NCI-H2029 (cell line): ENCODE measurements at regions not wholly inside any gene's neighbourhood (a gene's known extent, or its start where the extent isn't known, plus 50 kb on each side); places are given as distances from the start of the nearest gene placed in this dataset.

ENCODE experiments used
- DNase-seq: peaks from one replicate; lab custom pipeline; 2025; lab: John Stamatoyannopoulos, UW

DNA sequence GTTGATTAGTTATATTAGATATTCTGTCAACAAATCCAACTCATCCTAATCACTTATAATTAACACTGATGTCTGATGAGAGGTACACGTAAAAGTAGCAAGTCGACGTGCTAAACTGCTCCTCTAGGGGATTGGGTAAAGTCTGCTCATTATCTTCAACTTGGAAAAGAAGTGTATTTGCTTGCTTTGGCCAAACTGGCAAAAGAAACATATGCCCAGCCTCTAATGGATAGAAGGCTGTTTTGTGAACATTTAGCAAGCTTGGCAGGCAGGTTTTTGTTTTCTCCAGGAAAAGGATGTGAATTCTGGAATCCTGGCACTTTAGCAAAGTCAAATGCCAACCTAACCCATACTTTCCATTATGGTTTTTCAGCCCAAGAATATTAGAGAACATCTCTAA, 264.8 kb downstream of the TBL1XR1 start:
- DNase-seq: no peak

DNA sequence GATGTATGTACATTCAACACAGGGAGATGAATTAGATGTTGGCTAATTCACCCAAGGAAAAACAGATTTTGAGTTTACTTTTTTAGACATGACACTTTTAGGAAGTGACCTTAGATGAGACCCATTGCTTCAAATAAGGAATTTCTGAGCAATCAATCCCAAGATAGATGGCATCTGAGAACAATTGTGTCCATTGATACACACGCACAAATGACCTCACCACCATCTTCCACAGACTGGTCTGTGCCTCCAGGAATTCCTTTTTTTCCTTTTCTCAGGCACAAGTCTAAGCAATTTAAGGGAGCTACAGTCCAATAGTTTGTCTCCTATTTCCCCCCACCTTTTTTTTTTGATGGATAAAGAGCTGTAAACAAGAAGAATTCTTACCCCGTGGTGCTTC, 265.3 kb downstream of the TBL1XR1 start:
- DNase-seq: no peak

DNA sequence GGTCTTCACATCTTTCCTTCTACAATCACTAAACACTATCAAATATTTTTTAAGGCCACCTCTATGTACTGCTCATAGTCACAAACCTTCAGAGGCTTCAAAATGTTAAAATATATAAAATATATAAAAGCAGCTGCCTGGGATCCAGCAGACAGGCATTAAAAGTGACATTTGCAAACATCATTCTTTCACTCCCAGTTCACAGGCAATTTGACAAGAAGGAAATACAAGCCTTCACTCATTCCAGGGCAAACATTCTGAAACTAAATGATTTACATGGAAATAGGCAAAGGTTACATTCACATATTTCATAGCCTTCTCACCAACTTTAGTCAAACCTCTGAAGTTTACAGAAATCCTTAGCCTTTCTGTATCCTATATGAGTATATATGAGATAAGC, 266.3 kb downstream of the TBL1XR1 start:
- no peak for DNase-seq

GRCh38 chr3:176928582-176928931, 268.7 kb downstream of the TBL1XR1 start:
- no peak for DNase-seq

- DNase-seq: no peak
Measured at GRCh38 chr3:176927706-176928581, 269.3 kb downstream of the TBL1XR1 start.

GRCh38 chr3:176927280-176927679, 270.0 kb downstream of the TBL1XR1 start:
- no peak for DNase-seq

DNA sequence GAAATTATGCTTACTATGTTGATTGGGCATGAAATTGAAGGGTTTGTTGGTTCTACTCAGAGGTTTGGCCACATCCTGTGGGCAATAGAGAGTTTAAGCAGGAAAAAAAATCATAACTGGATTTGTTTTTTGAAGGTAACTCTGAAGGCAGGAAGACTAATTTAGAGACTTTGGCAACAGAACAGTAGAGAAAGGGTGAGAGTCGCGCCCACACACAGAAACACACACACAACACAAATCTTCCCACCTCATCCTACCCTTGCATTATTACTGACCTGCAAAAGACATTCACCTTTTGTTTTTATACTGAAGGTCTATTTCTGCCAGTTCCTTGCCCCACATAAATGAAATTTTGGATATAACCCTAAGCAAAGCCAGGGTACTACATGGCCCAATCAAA, 270.6 kb downstream of the TBL1XR1 start:
- no peak for DNase-seq

- no peak for DNase-seq
Measured at GRCh38 chr3:176926034-176926433, 271.2 kb downstream of the TBL1XR1 start.

- peak; percentile 90 for DNase-seq
Measured at GRCh38 chr3:176920766-176921160, 276.5 kb downstream of the TBL1XR1 start.

DNA sequence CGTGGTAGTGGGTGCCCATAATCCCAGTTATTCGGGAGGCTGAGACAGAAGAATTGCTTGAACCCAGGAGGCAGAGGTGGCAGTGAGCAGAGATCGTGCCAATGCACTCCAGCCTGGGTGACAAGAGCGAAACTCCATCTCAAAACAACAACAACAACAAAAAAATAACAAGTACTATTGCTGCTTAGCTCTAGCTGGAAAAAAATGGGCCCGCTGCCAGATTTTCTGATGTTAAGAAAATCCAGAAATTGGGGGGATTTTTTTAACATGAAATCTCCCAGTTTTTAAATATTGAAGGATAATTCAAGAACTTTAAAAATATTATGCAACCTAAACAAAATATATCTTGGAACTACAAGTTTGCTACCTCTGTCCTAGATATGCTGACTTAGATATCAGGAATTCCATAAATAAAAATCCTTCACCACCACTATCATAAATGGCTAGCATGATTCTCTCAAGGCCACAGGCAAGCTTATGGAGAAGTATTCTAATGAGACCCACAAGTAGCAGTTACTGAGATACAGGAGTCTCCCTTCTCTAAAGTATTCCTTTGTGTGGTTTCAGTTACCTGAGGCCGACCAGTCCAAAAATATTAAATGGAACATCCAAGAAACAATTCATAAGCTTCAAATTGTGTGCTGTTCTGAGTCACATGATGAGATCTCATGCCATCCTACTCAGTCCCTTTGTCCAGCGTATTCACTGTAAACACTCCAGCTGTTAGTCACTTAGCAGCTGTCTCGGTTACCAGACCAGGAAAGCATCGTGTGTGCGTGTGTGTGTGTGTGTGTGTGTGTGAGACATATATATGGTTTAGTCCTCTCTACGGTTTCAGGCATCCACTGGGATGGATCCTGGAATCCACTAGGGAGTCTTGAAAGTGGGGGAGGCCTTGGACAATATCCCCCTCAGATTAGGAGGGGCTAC, 277.2 kb downstream of the TBL1XR1 start:
- peak; percentile 95 for DNase-seq

DNA sequence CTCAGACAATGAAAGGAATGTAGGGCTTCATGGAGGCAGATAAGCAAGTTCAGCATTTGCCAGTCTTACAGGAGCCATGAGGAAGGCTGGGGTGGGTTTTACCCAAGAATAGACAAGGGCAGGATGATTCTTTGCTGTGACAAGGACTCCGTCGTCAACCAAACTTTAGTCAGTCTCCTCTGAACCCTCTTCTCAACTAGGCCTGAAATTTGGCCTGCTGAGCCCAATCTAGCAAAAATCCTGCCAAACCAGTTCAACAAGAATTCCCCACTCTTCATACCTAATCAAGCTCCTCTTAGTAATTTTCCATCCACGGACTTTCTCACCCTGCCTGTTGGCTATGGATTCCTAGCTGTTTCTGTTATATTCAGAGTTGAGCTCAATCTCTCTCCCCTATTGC, 280.5 kb downstream of the TBL1XR1 start:
- peak; percentile 50 for DNase-seq

GRCh38 chr3:176914764-176915163, 282.5 kb downstream of the TBL1XR1 start:
- DNase-seq: no peak

DNA sequence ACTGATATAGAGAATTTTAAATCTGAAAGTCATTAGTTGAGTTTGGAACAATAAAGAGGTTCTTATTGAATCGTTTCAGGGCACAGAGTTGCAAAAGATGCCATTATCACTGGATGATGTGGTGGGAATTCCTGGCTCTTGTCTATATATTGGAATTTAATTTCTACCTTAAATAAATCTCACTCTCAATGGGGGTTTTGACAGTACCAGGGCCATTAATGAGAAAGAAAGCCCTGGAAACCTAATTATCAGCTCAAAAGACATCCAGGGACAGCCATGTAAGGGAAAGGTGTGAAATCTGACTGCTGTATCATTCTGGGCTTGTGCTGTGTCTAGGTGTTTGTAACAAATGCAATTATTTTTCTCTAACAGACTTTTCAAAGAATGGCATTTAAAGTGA, 285.7 kb downstream of the TBL1XR1 start:
- DNase-seq: no peak

DNA sequence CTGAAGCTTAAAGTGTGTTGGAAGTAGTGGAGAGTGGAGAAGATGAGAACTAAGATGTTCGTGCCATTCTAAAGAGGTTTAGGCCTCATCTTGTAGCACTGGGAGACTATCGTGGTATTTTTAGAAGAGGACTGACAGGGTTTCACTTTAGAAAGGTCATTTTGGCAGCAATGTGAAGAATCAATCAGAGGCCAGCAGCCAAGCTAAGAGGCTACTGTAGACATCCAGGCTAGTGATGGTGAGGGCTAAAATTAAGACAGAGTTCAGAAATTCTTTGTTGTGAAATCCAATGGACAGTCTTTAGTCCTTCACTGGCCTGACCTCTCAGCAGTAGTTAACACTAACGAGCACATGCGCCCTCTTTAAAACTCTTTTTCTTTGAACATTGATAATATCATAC, 288.2 kb downstream of the TBL1XR1 start:
- no peak for DNase-seq

- peak; percentile 75 for DNase-seq
Measured at GRCh38 chr3:176906046-176906905, 291.0 kb downstream of the TBL1XR1 start.

- no peak for DNase-seq
Measured at GRCh38 chr3:176905331-176905730, 292.0 kb downstream of the TBL1XR1 start.

- no peak for DNase-seq
Measured at GRCh38 chr3:176904506-176904905, 292.8 kb downstream of the TBL1XR1 start.

DNA sequence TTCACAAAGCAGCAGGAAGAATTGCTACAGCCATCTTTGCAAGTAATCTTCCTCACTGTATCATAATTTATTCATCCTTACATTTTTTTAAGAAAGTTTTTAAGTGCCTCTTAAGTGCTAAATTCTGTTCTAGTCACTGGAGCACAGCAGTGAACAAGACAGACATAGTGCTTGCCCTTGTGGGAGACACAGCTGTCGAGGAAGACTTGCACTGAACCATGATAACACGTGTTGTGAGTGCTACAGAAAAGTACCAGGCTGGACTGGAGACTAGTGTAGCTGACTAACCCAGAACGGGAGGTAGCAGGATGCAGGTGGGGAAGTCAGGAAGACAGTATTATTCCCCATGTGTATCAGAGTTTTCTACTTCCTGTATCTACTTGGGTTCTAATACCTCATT, 300.6 kb downstream of the TBL1XR1 start:
- no peak for DNase-seq

DNA sequence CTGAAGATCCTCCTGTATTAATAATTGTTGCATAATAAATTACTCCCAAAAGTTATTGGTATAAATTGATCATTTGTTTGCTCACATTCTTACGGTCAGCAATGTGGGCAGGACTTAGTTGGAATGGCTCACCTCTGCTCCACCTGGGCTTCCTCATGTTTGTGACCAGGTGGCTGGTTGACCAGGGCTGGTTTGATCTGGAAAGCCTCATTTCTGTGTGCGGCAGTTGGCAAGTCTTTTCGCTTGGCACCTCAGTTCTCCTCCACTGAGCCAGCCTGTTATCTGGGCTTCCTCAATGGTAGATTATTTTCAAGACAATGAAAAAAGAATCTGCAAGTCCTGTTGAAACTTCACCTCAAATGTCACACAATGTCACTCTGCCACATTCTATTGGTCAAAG, 301.1 kb downstream of the TBL1XR1 start:
- no peak for DNase-seq

- DNase-seq: no peak
Measured at GRCh38 chr3:176879710-176880109, 317.6 kb downstream of the TBL1XR1 start.

DNA sequence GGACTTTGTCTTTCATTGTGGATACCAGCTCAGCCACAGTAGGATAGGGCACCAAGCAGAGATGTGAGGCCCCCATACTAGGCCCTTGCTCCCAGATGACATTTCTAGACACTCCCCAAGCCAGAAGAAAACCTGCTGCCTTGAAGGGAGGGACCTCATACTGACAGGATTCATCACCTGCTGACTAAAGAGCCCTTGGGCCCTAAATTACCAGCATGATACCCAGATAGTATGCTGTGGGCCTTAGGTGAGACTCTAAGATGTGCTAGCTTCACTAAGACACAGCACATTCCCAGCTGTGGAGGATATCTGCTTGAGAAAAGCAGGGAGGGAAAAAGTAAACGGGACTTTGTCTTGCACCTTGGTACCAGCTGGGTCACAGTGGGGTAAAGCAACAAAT, 324.0 kb downstream of the TBL1XR1 start:
- DNase-seq: no peak

GRCh38 chr3:176872771-176873209, 324.5 kb downstream of the TBL1XR1 start:
- DNase-seq: peak; percentile 52
